Stimulated activated memory B cell treated with anti-CD40 and anti-IgM and Interleukin-4, amounts not matched to agents 10 μg/mL and 1 μg/mL and 100 μg/mL, for 72 hours (primary cell): ENCODE measurements at regions not wholly inside any gene's neighbourhood (a gene's known extent, or its start where the extent isn't known, plus 50 kb on each side); places are given as distances from the start of the nearest gene placed in this dataset.
"Not testable (repeated sequence)": the region's sequence is repeated elsewhere in the genome, so short reads cannot be mapped to it uniquely, and the experiment has no call there.

Source experiments
- ATAC-seq: fragments of 150-1000 bp; cut with Tn5 transposase; 2 replicates; pipeline ENCODE4 v1.10.0; 2021
- H3K27ac Mint-ChIP-seq: one replicate; pipeline ENCODE4 v1.8.0; 2022; ENCODE audit warnings: mild to moderate bottlenecking, mixed read lengths
- H3K27me3 Mint-ChIP-seq: one replicate; pipeline ENCODE4 v1.8.0; 2022; ENCODE audit warnings: mixed read lengths
- H3K36me3 Mint-ChIP-seq: one replicate; pipeline ENCODE4 v1.8.0; 2022; ENCODE audit warnings: mixed read lengths
- H3K4me1 Mint-ChIP-seq: one replicate; pipeline ENCODE4 v1.8.0; 2022; ENCODE audit warnings: mixed read lengths
- H3K4me3 Mint-ChIP-seq: one replicate; pipeline ENCODE4 v1.8.0; 2022; ENCODE audit warnings: mild to moderate bottlenecking, moderate library complexity, mixed read lengths
- H3K9me3 Mint-ChIP-seq: one replicate; pipeline ENCODE4 v1.8.0; 2022; ENCODE audit warnings: mixed read lengths

DNA sequence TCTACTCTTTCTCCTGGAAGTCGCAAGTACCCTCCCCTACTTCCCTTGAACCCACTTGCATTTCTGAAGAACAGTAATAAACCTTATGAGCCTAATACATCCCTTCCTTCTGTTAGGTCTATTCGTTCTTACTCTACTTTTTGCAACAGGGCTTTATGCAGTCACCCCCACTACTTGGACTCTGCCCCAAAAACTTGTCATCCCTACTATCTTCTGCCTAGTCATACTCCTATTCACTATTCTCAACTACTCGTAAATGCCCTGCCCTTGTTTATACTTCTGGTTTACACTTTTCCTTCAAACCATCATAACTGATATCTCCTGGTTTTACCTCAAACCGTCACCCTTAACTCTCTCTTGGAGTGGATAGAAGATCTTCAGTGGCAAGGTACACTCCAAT, 55.2 kb upstream of the SLIT2 start:
- Mint-ChIP-seq H3K27ac (no peak overlapping the region), H3K27me3 (no peaks in the 10 kb centered on the region)

DNA sequence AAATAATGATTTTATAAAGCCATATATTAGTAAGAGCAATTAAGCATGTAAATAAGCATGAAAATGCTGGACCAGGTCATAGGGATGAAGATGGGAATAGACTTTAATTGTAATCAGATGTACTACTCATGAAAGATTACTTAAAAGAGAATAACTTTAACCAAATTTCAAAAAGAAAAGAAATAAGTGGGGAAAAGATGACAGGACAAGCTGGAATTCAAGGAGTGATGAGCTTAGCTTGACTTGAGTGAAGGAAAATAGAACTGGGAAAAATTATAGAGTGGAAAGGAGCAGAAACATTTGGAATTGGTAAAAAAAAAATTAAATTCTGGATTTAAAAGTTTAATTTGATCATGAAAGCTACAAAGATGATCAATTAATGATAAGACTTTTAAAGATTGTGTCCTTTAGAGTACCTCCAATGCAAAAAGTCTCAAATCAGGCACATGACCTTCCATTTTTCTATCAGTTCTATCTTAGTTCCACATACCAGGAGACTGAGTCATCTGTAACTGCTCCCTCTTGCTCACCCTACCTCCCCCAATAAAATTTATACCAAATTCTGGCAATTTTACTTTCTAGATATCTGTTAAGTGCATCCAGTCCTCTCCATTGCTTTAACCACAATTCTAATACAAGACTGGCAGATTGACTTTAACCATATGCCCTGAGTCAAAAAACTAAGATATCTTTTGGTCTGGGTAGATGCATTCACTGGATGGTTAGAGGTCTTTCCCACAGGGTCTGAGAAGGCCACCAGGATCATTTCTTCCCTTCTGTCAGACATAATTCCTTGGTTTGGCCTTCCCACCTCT, 56.4 kb upstream of the SLIT2 start:
- H3K9me3 Mint-ChIP-seq: no peaks in the 10 kb centered on the region
- H3K4me1 Mint-ChIP-seq: no peaks in the 10 kb centered on the region
- no peaks in the 10 kb centered on the region for H3K27me3 Mint-ChIP-seq
- no peak overlapping the region for H3K27ac Mint-ChIP-seq
- ATAC-seq: no peak
- no peaks in the 10 kb centered on the region for H3K36me3 Mint-ChIP-seq
- H3K4me3 Mint-ChIP-seq: no peak overlapping the region

More for the DNA sequence above, 55.2 kb upstream of the SLIT2 start:
- Mint-ChIP-seq H3K36me3 (no peaks in the 10 kb centered on the region), H3K4me3 (no peak overlapping the region), H3K9me3 (no peaks in the 10 kb centered on the region), H3K4me1 (no peaks in the 10 kb centered on the region)
- no peak for ATAC-seq

DNA sequence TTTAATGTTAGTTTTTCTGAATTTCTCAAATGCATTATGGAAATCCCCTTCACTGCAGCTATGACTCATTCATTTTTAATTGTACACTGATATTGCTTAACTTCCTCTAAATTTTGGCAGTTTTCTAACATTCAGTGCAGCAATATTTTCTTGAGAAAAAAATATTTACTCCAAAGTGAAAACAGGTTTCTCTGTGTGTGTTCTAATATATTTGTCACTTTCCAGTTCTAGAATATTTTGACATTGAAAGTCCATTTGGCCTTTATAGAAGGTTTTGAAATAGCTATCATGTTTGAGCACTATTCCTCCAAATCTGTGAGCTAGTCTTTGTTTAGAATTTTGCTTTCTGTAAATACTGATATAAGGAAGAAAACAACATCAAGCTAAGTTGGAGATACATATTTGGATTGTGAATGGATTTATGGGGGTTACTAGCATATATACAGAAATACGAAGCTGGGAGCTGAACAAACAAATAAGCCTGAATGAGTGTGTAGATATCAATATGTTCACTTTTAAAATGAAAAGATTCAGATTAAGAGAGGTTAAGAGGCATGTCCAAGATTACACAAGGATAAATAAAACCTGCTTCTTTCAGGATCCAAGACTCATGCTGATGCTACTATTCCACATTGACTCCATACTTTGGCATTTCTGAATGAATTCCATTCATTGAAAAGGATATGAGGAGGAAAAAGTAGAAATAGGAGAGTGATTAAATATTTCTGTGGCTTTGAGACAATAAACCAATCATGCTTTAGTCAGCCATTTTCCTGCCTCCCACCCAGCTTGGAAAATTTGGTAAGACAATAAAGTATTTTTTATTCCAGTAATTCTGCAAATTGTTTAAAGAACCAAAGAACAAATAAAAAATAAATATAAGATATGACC, 57.3 kb upstream of the SLIT2 start:
- Mint-ChIP-seq H3K4me3 (no peak overlapping the region), H3K27me3 (no peaks in the 10 kb centered on the region), H3K36me3 (no peaks in the 10 kb centered on the region), H3K4me1 (no peaks in the 10 kb centered on the region), H3K9me3 (peaks cover 5% of the 10 kb centered on the region), H3K27ac (no peak overlapping the region)
- ATAC-seq: no peak

DNA sequence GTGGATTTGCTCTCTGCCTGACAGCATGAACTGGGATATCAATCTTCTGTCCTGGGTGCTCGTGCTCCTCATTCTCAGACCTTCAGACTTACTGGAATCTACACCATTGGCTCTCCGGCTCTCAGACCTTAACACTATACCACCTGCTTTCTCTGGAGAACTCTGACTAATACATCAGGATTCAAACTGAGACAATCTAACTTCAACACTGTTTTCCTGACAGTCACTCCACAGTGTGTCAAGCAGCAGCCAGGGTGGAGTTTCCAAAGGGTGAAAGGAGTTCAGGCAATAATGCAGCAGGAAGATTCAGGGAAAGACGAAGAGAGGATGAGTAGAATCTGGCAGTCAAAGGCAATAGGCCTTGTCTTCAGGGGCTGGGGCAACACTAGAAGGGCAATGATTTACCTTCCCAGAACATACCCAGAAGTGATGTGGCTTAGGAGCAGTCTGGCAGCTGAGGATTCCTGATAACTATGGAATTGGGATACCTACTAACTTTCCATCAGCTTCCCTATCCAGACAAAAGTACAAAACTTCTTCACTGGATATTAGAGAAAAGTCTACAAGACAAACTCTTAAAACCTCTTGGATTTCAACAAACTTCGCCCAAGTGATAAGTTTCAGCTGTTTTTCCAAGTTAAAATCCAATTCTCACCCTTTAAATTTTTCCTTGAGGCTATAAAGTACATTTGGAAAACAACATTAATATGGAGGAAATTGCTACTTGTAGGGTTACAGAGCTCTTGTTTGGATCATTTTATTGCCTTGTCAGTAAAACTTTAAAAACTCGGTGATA, 58.4 kb upstream of the SLIT2 start:
- no peaks in the 10 kb centered on the region for H3K36me3 Mint-ChIP-seq
- no peaks in the 10 kb centered on the region for H3K27me3 Mint-ChIP-seq
- peaks cover 5% of the 10 kb centered on the region for H3K9me3 Mint-ChIP-seq
- H3K4me1 Mint-ChIP-seq: no peaks in the 10 kb centered on the region
- no peak overlapping the region for H3K4me3 Mint-ChIP-seq
- H3K27ac Mint-ChIP-seq: no peak overlapping the region
- ATAC-seq: no peak

DNA sequence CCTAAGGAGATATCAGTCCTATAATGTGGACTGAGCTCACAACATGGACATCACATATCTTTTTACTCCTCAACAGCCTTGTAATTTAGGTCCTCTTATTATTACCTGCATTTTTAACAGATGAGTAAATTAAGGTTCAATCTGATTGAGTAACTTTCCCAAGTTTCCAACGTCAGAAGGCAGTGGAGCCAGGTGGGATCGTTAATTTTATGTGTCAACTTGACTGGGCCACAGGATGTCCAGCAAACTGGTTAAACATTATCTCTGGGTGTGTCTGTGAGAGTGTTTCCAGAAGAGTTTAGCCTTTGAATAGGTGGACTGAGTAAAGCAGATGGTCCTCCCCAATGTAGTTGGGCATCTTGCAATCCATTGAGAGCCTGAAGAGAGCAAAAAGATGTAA, 59.0 kb upstream of the SLIT2 start:
- no peaks in the 10 kb centered on the region for H3K27me3 Mint-ChIP-seq

DNA sequence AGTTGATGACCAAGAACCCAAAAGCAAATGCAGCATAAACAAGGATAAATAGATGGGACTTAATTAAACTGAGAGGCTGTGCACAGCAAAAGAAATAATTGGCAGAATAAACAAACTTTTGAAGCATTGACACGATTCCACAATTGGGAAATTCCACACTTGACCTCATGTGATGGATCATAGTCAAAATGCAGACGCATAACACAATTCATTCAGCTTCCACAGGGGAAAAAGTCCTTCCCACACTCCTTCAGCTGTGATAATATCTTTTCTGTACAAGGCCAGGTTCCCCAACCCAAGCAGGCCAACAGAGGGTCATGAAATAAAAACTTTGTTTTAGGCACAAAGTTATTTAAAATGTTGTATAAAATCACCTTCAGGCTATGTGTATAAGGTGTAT, 66.6 kb upstream of the SLIT2 start:
- no peak for ATAC-seq
- H3K9me3 Mint-ChIP-seq: peaks cover 6% of the 10 kb centered on the region
- no peak overlapping the region for H3K27ac Mint-ChIP-seq
- no peak overlapping the region for H3K4me3 Mint-ChIP-seq
- H3K27me3 Mint-ChIP-seq: no peaks in the 10 kb centered on the region
- H3K36me3 Mint-ChIP-seq: no peaks in the 10 kb centered on the region
- no peaks in the 10 kb centered on the region for H3K4me1 Mint-ChIP-seq

More for the DNA sequence above, 59.0 kb upstream of the SLIT2 start:
- Mint-ChIP-seq H3K4me3 (no peak overlapping the region), H3K9me3 (peaks cover 5% of the 10 kb centered on the region), H3K27ac (no peak overlapping the region), H3K36me3 (no peaks in the 10 kb centered on the region), H3K4me1 (no peaks in the 10 kb centered on the region)
- ATAC-seq: no peak

DNA sequence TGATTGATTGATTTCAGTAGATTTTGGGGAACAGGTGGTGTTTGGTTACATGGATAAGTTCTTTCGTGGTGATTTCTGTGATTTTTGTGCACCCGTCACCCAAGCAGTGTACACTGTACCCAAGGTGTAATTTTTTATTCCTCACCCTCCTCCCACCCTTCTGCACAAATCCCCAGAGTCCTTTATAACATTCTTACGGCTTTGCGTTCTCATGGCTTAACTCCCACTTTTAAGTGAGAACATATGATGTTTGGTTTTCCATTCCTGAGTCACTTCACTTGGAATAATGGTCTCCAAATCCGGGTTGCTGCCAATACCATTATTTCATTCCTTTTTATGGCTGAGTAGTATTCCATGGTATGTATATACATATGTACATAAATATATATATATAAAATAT, 68.6 kb upstream of the SLIT2 start:
- H3K36me3 Mint-ChIP-seq, H3K27ac Mint-ChIP-seq, H3K4me3 Mint-ChIP-seq, H3K4me1 Mint-ChIP-seq, ATAC-seq, H3K9me3 Mint-ChIP-seq, H3K27me3 Mint-ChIP-seq: not testable (repeated sequence)

DNA sequence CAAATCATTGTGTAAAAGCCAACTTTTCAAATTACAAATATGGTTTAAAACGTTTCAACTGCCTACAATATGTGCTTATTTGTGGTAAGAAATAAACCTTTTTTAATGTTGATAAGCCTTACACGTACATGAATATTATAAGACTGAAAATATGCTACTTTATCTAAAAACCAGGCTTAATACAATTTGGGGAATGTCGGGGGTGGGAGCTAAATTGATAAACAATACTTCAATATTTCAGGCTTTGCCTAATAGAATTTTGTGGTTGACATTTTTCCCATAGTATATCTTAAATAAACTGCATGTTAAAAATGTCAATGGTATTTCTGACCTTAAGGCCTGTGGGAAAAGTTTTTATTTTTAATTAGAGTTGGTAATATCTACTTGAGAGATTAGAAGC, 69.8 kb upstream of the SLIT2 start:
- Mint-ChIP-seq H3K27me3 (no peaks in the 10 kb centered on the region), H3K36me3 (no peaks in the 10 kb centered on the region), H3K4me3 (no peak overlapping the region), H3K9me3 (peaks cover 2% of the 10 kb centered on the region), H3K27ac (no peak overlapping the region), H3K4me1 (no peaks in the 10 kb centered on the region)
- ATAC-seq: no peak

DNA sequence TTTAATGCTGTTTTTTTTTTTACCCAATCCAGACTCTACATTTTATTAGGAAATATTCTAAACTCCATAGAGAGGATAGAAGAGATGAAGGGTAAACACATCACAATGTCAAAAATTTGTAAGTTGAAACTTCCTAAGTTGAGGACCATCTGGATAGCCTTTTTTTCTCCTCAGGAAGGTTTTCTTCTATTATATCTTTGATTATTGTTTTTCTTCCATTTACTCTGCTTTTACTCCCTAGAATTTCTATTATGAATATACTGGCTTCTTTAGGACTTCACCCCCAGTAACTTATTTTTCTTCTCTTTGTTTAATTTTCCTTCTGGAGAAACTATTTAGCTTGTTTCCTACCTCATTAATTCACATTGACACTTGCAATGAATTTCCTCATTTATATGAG, 71.2 kb upstream of the SLIT2 start:
- H3K4me3 Mint-ChIP-seq: no peak overlapping the region
- no peak overlapping the region for H3K27ac Mint-ChIP-seq
- peaks cover 7% of the 10 kb centered on the region for H3K9me3 Mint-ChIP-seq
- H3K27me3 Mint-ChIP-seq: no peaks in the 10 kb centered on the region
- no peaks in the 10 kb centered on the region for H3K36me3 Mint-ChIP-seq
- H3K4me1 Mint-ChIP-seq: no peaks in the 10 kb centered on the region
- ATAC-seq: no peak

DNA sequence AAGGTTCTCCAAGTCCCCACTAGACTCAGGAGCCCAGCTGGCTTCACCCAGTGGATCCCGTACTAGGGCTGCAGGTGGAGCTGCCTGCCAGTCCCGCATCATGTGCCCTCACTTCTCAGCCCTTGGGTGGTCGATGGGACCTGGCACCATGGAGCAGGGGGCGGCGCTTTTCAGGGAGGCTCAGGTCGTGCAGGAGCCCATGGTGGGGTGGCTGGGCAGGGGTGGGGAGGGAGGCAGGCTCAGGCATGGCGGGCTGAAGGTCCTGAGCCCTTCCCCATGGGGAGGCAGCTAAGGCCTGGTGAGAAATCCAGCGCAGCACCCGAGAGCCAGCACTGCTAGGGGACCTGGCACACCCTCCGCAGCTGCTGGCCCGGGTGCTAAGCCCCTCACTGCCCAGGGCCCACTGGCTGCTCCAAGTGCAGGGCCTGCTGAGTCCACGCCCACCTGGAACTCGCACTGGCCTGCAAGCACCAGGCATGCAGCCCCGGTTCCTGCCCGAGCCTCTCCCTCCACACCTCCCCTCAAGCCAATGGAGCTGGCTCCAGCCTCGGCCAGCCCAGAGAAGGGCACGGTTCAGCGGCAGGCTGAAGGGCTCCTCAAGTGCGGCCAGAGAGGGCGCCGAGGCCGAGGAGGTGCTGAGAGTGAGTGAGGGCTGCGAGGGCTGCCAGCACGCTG, 72.7 kb upstream of the SLIT2 start:
- Mint-ChIP-seq H3K4me1 (no peaks in the 10 kb centered on the region), H3K36me3 (no peaks in the 10 kb centered on the region), H3K27ac (no peak overlapping the region), H3K4me3 (no peak overlapping the region), H3K9me3 (peaks cover 5% of the 10 kb centered on the region), H3K27me3 (no peaks in the 10 kb centered on the region)
- no peak for ATAC-seq

DNA sequence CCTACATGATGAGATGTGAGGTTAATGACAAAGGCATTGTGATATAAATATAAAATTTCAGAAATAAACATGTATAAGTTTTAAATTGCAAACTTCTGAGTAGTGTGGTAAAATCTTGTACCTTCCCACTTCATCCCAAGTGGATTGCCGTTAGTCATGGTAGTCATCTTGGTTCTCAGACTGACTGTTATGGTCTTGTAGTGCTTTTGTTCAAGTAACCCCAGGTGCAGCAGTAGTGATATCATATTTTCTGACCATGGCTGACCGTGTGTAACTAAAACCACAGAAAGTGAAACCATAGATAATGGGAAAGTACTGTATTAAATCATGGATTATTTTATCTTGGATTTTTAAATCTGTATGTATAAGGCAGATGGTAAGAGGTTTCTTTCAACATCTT, 74.8 kb upstream of the SLIT2 start:
- Mint-ChIP-seq H3K4me3 (no peak overlapping the region), H3K27me3 (no peaks in the 10 kb centered on the region), H3K27ac (no peak overlapping the region), H3K9me3 (peaks cover 5% of the 10 kb centered on the region), H3K36me3 (no peaks in the 10 kb centered on the region), H3K4me1 (no peaks in the 10 kb centered on the region)
- no peak for ATAC-seq

DNA sequence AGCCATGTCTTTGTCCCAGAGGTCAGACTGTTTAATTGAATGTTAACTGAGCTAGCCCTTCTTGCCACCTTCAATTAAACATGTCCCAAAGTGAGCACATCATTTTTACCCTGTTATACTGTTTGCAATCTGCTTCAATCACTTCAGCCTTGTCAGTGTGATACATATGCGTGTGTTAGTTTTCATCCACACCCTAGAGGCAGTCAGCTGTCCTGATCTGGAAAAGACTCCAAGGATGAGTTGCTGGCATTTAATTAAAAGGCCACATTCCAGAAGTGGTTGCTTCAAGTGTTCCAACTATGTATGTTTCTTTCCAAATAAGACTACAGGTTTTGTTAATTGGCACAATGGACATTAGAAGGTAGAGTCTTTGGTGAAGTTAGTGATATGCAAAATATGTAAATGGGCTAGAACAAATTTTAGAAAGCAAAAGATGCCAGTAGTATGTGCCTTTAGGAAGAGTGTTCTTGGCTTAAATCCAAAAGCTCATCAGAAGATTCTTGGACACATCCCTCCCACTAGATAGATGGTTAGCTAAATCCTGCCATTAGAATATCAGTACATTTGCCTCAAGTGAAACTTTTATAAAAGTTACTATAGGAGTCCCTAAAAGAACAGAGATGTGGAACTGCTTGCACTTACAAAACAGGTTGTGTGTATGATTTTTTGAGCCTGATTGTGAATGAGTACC, 79.5 kb upstream of the SLIT2 start:
- Mint-ChIP-seq H3K36me3 (no peaks in the 10 kb centered on the region), H3K4me1 (no peaks in the 10 kb centered on the region), H3K27me3 (no peaks in the 10 kb centered on the region), H3K27ac (no peak overlapping the region), H3K9me3 (peaks cover 5% of the 10 kb centered on the region), H3K4me3 (no peak overlapping the region)
- no peak for ATAC-seq

DNA sequence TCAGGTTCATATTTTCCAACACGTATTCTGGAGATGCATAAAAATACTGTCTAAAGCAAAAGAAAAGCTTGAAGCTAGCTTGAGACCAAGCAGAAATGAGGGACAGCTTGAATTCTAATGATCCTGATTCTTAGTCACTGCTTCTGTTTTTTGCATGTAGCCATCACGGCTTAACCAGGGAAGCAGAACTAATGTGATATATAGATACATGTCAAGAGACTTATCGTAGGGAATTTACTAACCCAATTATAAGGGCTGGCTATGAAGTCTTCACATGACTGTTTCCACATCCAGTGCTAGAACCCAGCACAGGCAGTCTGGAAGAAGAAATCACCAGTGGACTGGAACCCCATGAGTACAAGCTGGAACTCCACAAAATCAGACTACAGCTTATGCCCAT, 85.2 kb upstream of the SLIT2 start:
- H3K27ac Mint-ChIP-seq: no peak overlapping the region
- H3K27me3 Mint-ChIP-seq: no peaks in the 10 kb centered on the region
- no peaks in the 10 kb centered on the region for H3K4me1 Mint-ChIP-seq
- no peak for ATAC-seq
- no peaks in the 10 kb centered on the region for H3K9me3 Mint-ChIP-seq
- no peaks in the 10 kb centered on the region for H3K36me3 Mint-ChIP-seq
- H3K4me3 Mint-ChIP-seq: no peak overlapping the region

DNA sequence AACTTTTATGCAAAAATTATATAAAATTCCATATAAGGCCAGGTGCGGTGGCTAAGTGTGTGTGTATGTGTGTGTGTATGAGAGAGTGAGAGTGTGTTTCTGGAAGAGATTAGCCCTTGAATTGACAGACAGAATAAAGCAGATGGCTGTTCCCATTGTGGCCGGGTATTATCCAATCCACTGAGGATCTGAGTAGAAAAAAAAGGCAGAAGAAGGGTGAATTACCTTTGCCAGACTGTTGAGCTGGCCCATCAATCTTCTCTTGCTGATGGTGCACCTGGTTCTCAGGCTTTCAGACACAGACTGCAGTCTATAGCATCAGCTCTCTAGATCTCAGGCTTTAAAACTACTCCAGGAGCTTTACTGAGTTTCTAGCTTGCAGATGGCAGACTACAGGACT, 92.2 kb upstream of the SLIT2 start:
- no peaks in the 10 kb centered on the region for H3K4me1 Mint-ChIP-seq
- no peak overlapping the region for H3K4me3 Mint-ChIP-seq
- H3K9me3 Mint-ChIP-seq: peaks cover 2% of the 10 kb centered on the region
- no peak overlapping the region for H3K27ac Mint-ChIP-seq
- no peaks in the 10 kb centered on the region for H3K27me3 Mint-ChIP-seq
- no peaks in the 10 kb centered on the region for H3K36me3 Mint-ChIP-seq
- ATAC-seq: no peak
